Cardiac septum (tissue), 1 donor: ENCODE measurements at regions not wholly inside any gene's neighbourhood (a gene's known extent, or its start where the extent isn't known, plus 50 kb on each side); places are given as distances from the start of the nearest gene placed in this dataset.
"Not testable (repeated sequence)": the region's sequence is repeated elsewhere in the genome, so short reads cannot be mapped to it uniquely, and the experiment has no call there.

ENCODE experiments used
- DNase-seq: peaks from one replicate; pipeline ENCODE4 v3.0.0-alpha.2; 2020; ENCODE audit warnings: low spot score
- intact Hi-C: fragments of 100-400 bp; cut with DNase I; formaldehyde crosslinking; loops from one replicate; pipeline ENCODE4 v1.14.0; 2022
- donor health status: DM: no; HTN: no; CAD: no.

- intact Hi-C loops, DNase-seq: not testable (repeated sequence)
Measured at GRCh38 chr9:60525879-60526686, 388.1 kb upstream of the SPATA31A5 start.

GRCh38 chr9:60526694-60527231 lies 387.4 kb upstream of the SPATA31A5 start:
- DNase-seq, intact Hi-C loops: not testable (repeated sequence)

GRCh38 chr9:60544518-60544917 lies 369.7 kb upstream of the SPATA31A5 start:
- intact Hi-C loops, DNase-seq: not testable (repeated sequence)

GRCh38 chr9:60545346-60545877 lies 368.8 kb upstream of the SPATA31A5 start:
- intact Hi-C loops: no loop called here
- DNase-seq: no peak

GRCh38 chr9:60545878-60546385 lies 368.3 kb upstream of the SPATA31A5 start:
- intact Hi-C loops: no loop called here
- no peak for DNase-seq

- intact Hi-C loops: no loop called here
- no peak for DNase-seq
Measured at GRCh38 chr9:60546406-60546805, 367.8 kb upstream of the SPATA31A5 start.

GRCh38 chr9:60546990-60547389 lies 367.2 kb upstream of the SPATA31A5 start:
- peak; percentile 41 for DNase-seq
- intact Hi-C loops: not testable (repeated sequence)
